Head of caudate nucleus (tissue), 42 donors: ENCODE measurements at regions not wholly inside any gene's neighbourhood (a gene's known extent, or its start where the extent isn't known, plus 50 kb on each side); places are given as distances from the start of the nearest gene placed in this dataset.
A peak's percentile ranks its signal among the peaks of the same experiment; 100 is the strongest.
"Not testable (repeated sequence)": the region's sequence is repeated elsewhere in the genome, so short reads cannot be mapped to it uniquely, and the experiment has no call there.

Experiments used
- DNase-seq, 42 donors: peaks; one replicate each; pipeline versions ENCODE4 v3.0.0 to v3.0.0-alpha.2; 2020 to 2021; ENCODE audit warnings: mixed read lengths in 7 of 42
- intact Hi-C: fragments of 100-400 bp; cut with DNase I; formaldehyde crosslinking; loops from one replicate; pipeline ENCODE4 v1.15.0; 2022

GRCh38 chr6:88408355-88408754 lies 242.2 kb upstream of the CNR1 start:
- DNase-seq, intact Hi-C loops: not testable (repeated sequence)

GRCh38 chr6:88406674-88407073 lies 240.5 kb upstream of the CNR1 start:
- DNase-seq, intact Hi-C loops: not testable (repeated sequence)

GRCh38 chr6:88403486-88403885 lies 237.3 kb upstream of the CNR1 start:
- intact Hi-C loops = no loop called here
- no peak for DNase-seq

- intact Hi-C loops = no loop called here
- DNase-seq = no peak
Observed at GRCh38 chr6:88402909-88403308, 236.8 kb upstream of the CNR1 start.

GRCh38 chr6:88390998-88391397 lies 224.9 kb upstream of the CNR1 start:
- intact Hi-C loops, DNase-seq: not testable (repeated sequence)

- no peak for DNase-seq
- intact Hi-C loops = no loop called here
Observed at GRCh38 chr6:88388589-88388988, 222.4 kb upstream of the CNR1 start.

GRCh38 chr6:88386167-88386566 lies 220.0 kb upstream of the CNR1 start:
- no peak for DNase-seq
- intact Hi-C loops = no loop called here

GRCh38 chr6:88383183-88383582 lies 217.0 kb upstream of the CNR1 start:
- DNase-seq = no peak

GRCh38 chr6:88381289-88381642 lies 215.1 kb upstream of the CNR1 start:
- intact Hi-C loops = no loop called here

More at GRCh38 chr6:88383183-88383582, 217.0 kb upstream of the CNR1 start:
- intact Hi-C loops = no loop called here

GRCh38 chr6:88380618-88381288 lies 214.6 kb upstream of the CNR1 start:
- intact Hi-C loops = no loop called here
- DNase-seq = peak in 39 of 42 donors; percentile 20 to 88 (median 60)

More at GRCh38 chr6:88381289-88381642, 215.1 kb upstream of the CNR1 start:
- DNase-seq = no peak

GRCh38 chr6:88380083-88380482 lies 213.9 kb upstream of the CNR1 start:
- intact Hi-C loops = no loop called here
- peak in 39 of 42 donors; percentile 15 to 77 (median 40) for DNase-seq

- intact Hi-C loops = no loop called here
- no peak for DNase-seq
Observed at GRCh38 chr6:88378639-88379038, 212.5 kb upstream of the CNR1 start.

- DNase-seq = no peak
- intact Hi-C loops = no loop called here
Observed at GRCh38 chr6:88377976-88378568, 211.9 kb upstream of the CNR1 start.

- intact Hi-C loops = no loop called here
- DNase-seq = no peak
Observed at GRCh38 chr6:88376768-88377387, 210.7 kb upstream of the CNR1 start.

- DNase-seq = no peak
- intact Hi-C loops = no loop called here
Observed at GRCh38 chr6:88376197-88376596, 210.1 kb upstream of the CNR1 start.

GRCh38 chr6:88374553-88374952 lies 208.4 kb upstream of the CNR1 start:
- intact Hi-C loops = no loop called here

GRCh38 chr6:88371480-88371879 lies 205.3 kb upstream of the CNR1 start:
- DNase-seq = no peak
- intact Hi-C loops = no loop called here

More at GRCh38 chr6:88374553-88374952, 208.4 kb upstream of the CNR1 start:
- DNase-seq = no peak

GRCh38 chr6:88370127-88370710 lies 204.1 kb upstream of the CNR1 start:
- no peak for DNase-seq
- intact Hi-C loops = no loop called here

GRCh38 chr6:88369262-88369661 lies 203.1 kb upstream of the CNR1 start:
- intact Hi-C loops = no loop called here
- no peak for DNase-seq

GRCh38 chr6:88368071-88368787 lies 202.1 kb upstream of the CNR1 start:
- DNase-seq = no peak
- intact Hi-C loops = no loop called here
